BLaER1 treated with 17β-estradiol and CSF1 and Interleukin-3, amounts not matched to agents 10 nM and 100 nM (cell line): ENCODE measurements at regions not wholly inside any gene's neighbourhood (a gene's known extent, or its start where the extent isn't known, plus 50 kb on each side); places are given as distances from the start of the nearest gene placed in this dataset.

Experiments used
- H3K27ac ChIP-seq, 11 experiments: shearing (Covaris generic); formaldehyde crosslinking; 2 replicates each; pipeline ENCODE4 v1.8.1; 2022
- H3K27me3 ChIP-seq, 11 experiments: shearing (Covaris generic); formaldehyde crosslinking; 2 replicates each; pipeline ENCODE4 v1.8.1; 2022
- H3K36me3 ChIP-seq, 11 experiments: shearing (Covaris generic); formaldehyde crosslinking; 2 replicates each; pipeline ENCODE4 v1.8.1; 2022
- H3K4me1 ChIP-seq, 10 experiments: shearing (Covaris generic); formaldehyde crosslinking; 2 replicates each; pipeline ENCODE4 v1.8.1; 2022
- H3K4me2 ChIP-seq, 11 experiments: shearing (Covaris generic); formaldehyde crosslinking; 2 replicates each; pipeline ENCODE4 v1.8.1; 2022
- H3K4me3 ChIP-seq, 10 experiments: shearing (Covaris generic); formaldehyde crosslinking; 2 replicates each; pipeline ENCODE4 v1.8.1; 2022
- H3K9ac ChIP-seq, 11 experiments: shearing (Covaris generic); formaldehyde crosslinking; 2 replicates each; pipeline ENCODE4 v1.8.1; 2022
- H3K9me3 ChIP-seq, 11 experiments: shearing (Covaris generic); formaldehyde crosslinking; replicated peaks in 1 of 11; 2 replicates each; pipeline ENCODE4 v1.8.1; 2022
- H4K20me1 ChIP-seq, 11 experiments: shearing (Covaris generic); formaldehyde crosslinking; 2 replicates each; pipeline ENCODE4 v1.8.1; 2022
- Cebpa-rat ChIP-seq, 11 experiments: shearing (Covaris generic); IDR thresholded peaks; 2 replicates each; pipeline ENCODE4 v1.8.1; 2022

- H3K4me2 ChIP-seq, result no peak overlapping the region
- TF ChIP-seq Cebpa-rat (IDR thresholded peaks at IDR 0.05), result no peak
- H3K27ac ChIP-seq, result no peak overlapping the region
- H3K27me3 ChIP-seq, result no peaks in the 10 kb centered on the region
- no peaks in the 10 kb centered on the region for H4K20me1 ChIP-seq
- no peaks in the 10 kb centered on the region for H3K4me1 ChIP-seq
- H3K4me3 ChIP-seq, result no peak overlapping the region
- H3K9me3 ChIP-seq, result peaks cover 6 to 19% (median 16%) of the 10 kb centered on the region in 11 experiments; a peak in 17 of 22 replicates
- no peaks in the 10 kb centered on the region for H3K36me3 ChIP-seq
- H3K9ac ChIP-seq, result no peak overlapping the region
Measured at GRCh38 chr1:69139007-69139406, 428.7 kb upstream of the LRRC7 start.

DNA sequence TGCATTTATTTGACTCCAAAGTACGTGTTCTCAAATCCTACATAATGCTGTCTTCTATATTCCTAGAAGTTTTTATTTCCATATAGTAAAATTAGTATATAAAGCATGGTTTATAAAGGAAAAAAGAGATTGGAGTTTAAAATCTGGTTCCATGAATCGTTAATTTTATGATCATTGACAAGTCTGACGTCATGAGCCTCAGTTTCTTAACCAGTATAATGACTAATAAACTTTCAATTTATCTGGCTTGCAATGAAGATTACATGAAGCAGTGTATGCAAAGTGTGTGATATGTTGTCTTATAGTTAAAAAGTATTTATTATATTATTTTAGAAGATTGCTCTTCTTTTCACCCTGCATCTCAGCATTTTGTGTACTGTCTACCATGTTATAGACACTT, 421.4 kb upstream of the LRRC7 start:
- peaks cover 0 to 4% (median 0%) of the 10 kb centered on the region in 11 experiments; a peak in 4 of 22 replicates for H3K9me3 ChIP-seq
- H3K27ac ChIP-seq, result no peak overlapping the region
- H4K20me1 ChIP-seq, result no peaks in the 10 kb centered on the region
- no peaks in the 10 kb centered on the region for H3K4me1 ChIP-seq
- TF ChIP-seq Cebpa-rat (IDR thresholded peaks at IDR 0.05), result no peak
- H3K9ac ChIP-seq, result no peak overlapping the region
- no peak overlapping the region for H3K4me3 ChIP-seq
- H3K27me3 ChIP-seq, result no peaks in the 10 kb centered on the region
- H3K36me3 ChIP-seq, result no peaks in the 10 kb centered on the region
- no peak overlapping the region for H3K4me2 ChIP-seq

GRCh38 chr1:69148731-69149130, 419.0 kb upstream of the LRRC7 start:
- no peaks in the 10 kb centered on the region for H3K27me3 ChIP-seq
- H3K9ac ChIP-seq, result no peak overlapping the region
- no peaks in the 10 kb centered on the region for H3K36me3 ChIP-seq
- no peak for TF ChIP-seq Cebpa-rat (IDR thresholded peaks at IDR 0.05)
- H3K4me3 ChIP-seq, result no peak overlapping the region
- no peak overlapping the region for H3K4me2 ChIP-seq
- H4K20me1 ChIP-seq, result no peaks in the 10 kb centered on the region
- no peaks in the 10 kb centered on the region for H3K9me3 ChIP-seq
- no peaks in the 10 kb centered on the region for H3K4me1 ChIP-seq
- H3K27ac ChIP-seq, result no peak overlapping the region

GRCh38 chr1:69157046-69157756, 410.5 kb upstream of the LRRC7 start:
- no peak overlapping the region for H3K27ac ChIP-seq
- H3K4me1 ChIP-seq, result no peaks in the 10 kb centered on the region
- H3K4me3 ChIP-seq, result no peak overlapping the region
- no peaks in the 10 kb centered on the region for H3K9me3 ChIP-seq
- H3K36me3 ChIP-seq, result no peaks in the 10 kb centered on the region
- no peak for TF ChIP-seq Cebpa-rat (IDR thresholded peaks at IDR 0.05)
- H4K20me1 ChIP-seq, result no peaks in the 10 kb centered on the region
- H3K27me3 ChIP-seq, result no peaks in the 10 kb centered on the region
- H3K9ac ChIP-seq, result no peak overlapping the region
- no peak overlapping the region for H3K4me2 ChIP-seq

DNA sequence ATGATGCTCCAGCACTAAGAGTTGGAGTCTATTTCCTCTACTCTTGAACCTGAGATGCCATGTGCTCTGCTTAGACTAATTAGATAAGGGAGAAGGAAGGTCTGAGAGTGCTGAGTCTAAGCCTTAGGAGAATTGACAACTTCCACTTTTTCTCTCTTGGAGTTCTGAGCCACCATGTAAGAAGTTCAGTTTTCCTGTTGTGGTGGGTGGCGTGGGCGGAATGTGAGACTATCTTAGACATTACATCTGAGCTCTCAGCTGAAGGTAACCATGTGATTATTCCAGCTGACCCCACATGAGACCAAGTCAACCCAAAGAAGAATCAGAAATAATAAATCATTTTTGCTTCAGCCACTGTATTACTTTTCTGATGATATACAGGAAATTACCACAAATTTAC, 404.5 kb upstream of the LRRC7 start:
- H3K4me3 ChIP-seq, result no peak overlapping the region
- H3K4me2 ChIP-seq, result peak overlapping the region in 2 of 11 experiments; percentile 1 to 6; a peak in 2 of 22 replicates
- H4K20me1 ChIP-seq, result no peaks in the 10 kb centered on the region
- no peak for TF ChIP-seq Cebpa-rat (IDR thresholded peaks at IDR 0.05)
- no peaks in the 10 kb centered on the region for H3K36me3 ChIP-seq
- H3K27ac ChIP-seq, result no peak overlapping the region
- H3K4me1 ChIP-seq, result peaks cover 0 to 11% (median 0%) of the 10 kb centered on the region in 10 experiments; a peak in 3 of 20 replicates
- no peaks in the 10 kb centered on the region for H3K9me3 ChIP-seq
- no peak overlapping the region for H3K9ac ChIP-seq
- H3K27me3 ChIP-seq, result no peaks in the 10 kb centered on the region

GRCh38 chr1:69163779-69164178, 403.9 kb upstream of the LRRC7 start:
- no peak for TF ChIP-seq Cebpa-rat (IDR thresholded peaks at IDR 0.05)
- H4K20me1 ChIP-seq, result no peaks in the 10 kb centered on the region

GRCh38 chr1:69167876-69168275, 399.8 kb upstream of the LRRC7 start:
- Histone ChIP-seq H4K20me1 (no peaks in the 10 kb centered on the region), H3K4me2 (no peak overlapping the region), H3K4me3 (no peak overlapping the region), H3K9ac (no peak overlapping the region), H3K27me3 (no peaks in the 10 kb centered on the region), H3K36me3 (no peaks in the 10 kb centered on the region), H3K27ac (no peak overlapping the region), H3K9me3 (peaks cover 9 to 25% (median 20%) of the 10 kb centered on the region in 11 experiments), H3K4me1 (peaks cover 0 to 20% (median 0%) of the 10 kb centered on the region in 10 experiments; a peak in 4 of 20 replicates)
- TF ChIP-seq Cebpa-rat (IDR thresholded peaks at IDR 0.05), result no peak

More at GRCh38 chr1:69163779-69164178, 403.9 kb upstream of the LRRC7 start:
- H3K4me3 ChIP-seq, result no peak overlapping the region
- peak overlapping the region in 2 of 11 experiments; percentile 1 to 6; a peak in 1 of 22 replicates for H3K4me2 ChIP-seq
- no peaks in the 10 kb centered on the region for H3K27me3 ChIP-seq
- peaks cover 0 to 11% (median 0%) of the 10 kb centered on the region in 10 experiments; a peak in 3 of 20 replicates for H3K4me1 ChIP-seq
- H3K36me3 ChIP-seq, result no peaks in the 10 kb centered on the region
- H3K9ac ChIP-seq, result no peak overlapping the region
- no peak overlapping the region for H3K27ac ChIP-seq
- 0 out of 22 replicates have a peak, but pooled peaks cover 0 to under 1% (median 0%) of the 10 kb centered on the region in 11 experiments for H3K9me3 ChIP-seq

GRCh38 chr1:69171248-69171647, 396.5 kb upstream of the LRRC7 start:
- Histone ChIP-seq H3K4me2 (peak overlapping the region in 1 of 11 experiments; percentile 14; a peak in 1 of 22 replicates), H3K27me3 (no peaks in the 10 kb centered on the region), H4K20me1 (no peaks in the 10 kb centered on the region), H3K4me3 (no peak overlapping the region), H3K9me3 (peaks cover 9 to 25% (median 20%) of the 10 kb centered on the region in 11 experiments), H3K36me3 (no peaks in the 10 kb centered on the region), H3K4me1 (peaks cover 0 to 15% (median 0%) of the 10 kb centered on the region in 10 experiments; a peak in 4 of 20 replicates), H3K9ac (no peak overlapping the region), H3K27ac (no peak overlapping the region)
- TF ChIP-seq Cebpa-rat (IDR thresholded peaks at IDR 0.05), result no peak

GRCh38 chr1:69172003-69173000, 395.4 kb upstream of the LRRC7 start:
- H3K27ac ChIP-seq, result peak overlapping the region in 3 of 11 experiments; percentile 20 to 60 (median 35); a peak in 5 of 22 replicates
- peak overlapping the region in 3 of 11 experiments; percentile 37 to 68 (median 54); a peak in 5 of 22 replicates for H3K4me2 ChIP-seq
- TF ChIP-seq Cebpa-rat (IDR thresholded peaks at IDR 0.05), result no peak
- no peaks in the 10 kb centered on the region for H3K36me3 ChIP-seq
- H4K20me1 ChIP-seq, result no peaks in the 10 kb centered on the region
- H3K9me3 ChIP-seq, result peaks cover 9 to 25% (median 20%) of the 10 kb centered on the region in 11 experiments
- H3K27me3 ChIP-seq, result no peaks in the 10 kb centered on the region
- no peak overlapping the region for H3K4me3 ChIP-seq
- H3K4me1 ChIP-seq, result peaks cover 0 to 15% (median 0%) of the 10 kb centered on the region in 10 experiments; a peak in 4 of 20 replicates
- no peak overlapping the region for H3K9ac ChIP-seq
